Sigmoid colon (tissue), 4 donors: ENCODE measurements at regions not wholly inside any gene's neighbourhood (a gene's known extent, or its start where the extent isn't known, plus 50 kb on each side); places are given as distances from the start of the nearest gene placed in this dataset.

Experiments
- EP300 ChIP-seq, 4 donors: sonication (generic); formaldehyde crosslinking; IDR thresholded peaks; one replicate each; pipeline ENCODE4 v1.6.1; 2017; ENCODE audit warnings: antibody characterized with exemption in 4 of 4
- POLR2A ChIP-seq, 2 donors: fragments of 450-650 bp; IDR thresholded peaks; one replicate each; pipeline ENCODE4 v1.6.1; 2016; ENCODE audit warnings: antibody characterized with exemption in 2 of 2, mild to moderate bottlenecking in 2 of 2, moderate library complexity in 2 of 2
- POLR2AphosphoS5 ChIP-seq, 4 donors: sonication (generic); formaldehyde crosslinking; IDR thresholded peaks; one replicate each; pipeline ENCODE4 v1.6.1; 2017; ENCODE audit warnings: antibody characterized with exemption in 4 of 4
- TF ChIP-seq, protein P1 (sequence below), 4 experiments: fragments of 450-650 bp in 3 of 4; fragments of 200-600 bp in 1 of 4; IDR thresholded peaks; one replicate each; pipeline ENCODE4 v1.5.1; 2016 to 2019; ENCODE audit warnings: antibody characterized with exemption in 4 of 4, mild to moderate bottlenecking in 3 of 4, moderate library complexity in 2 of 4

GRCh38 chr1:178659789-178660208 lies 65.2 kb upstream of the RALGPS2 start:
- TF ChIP-seq POLR2A (IDR thresholded peaks at IDR 0.05) (no peak), EP300 (IDR thresholded peaks at IDR 0.05) (no peak), POLR2AphosphoS5 (IDR thresholded peaks at IDR 0.05) (no peak)
- TF ChIP-seq, protein P1, sequence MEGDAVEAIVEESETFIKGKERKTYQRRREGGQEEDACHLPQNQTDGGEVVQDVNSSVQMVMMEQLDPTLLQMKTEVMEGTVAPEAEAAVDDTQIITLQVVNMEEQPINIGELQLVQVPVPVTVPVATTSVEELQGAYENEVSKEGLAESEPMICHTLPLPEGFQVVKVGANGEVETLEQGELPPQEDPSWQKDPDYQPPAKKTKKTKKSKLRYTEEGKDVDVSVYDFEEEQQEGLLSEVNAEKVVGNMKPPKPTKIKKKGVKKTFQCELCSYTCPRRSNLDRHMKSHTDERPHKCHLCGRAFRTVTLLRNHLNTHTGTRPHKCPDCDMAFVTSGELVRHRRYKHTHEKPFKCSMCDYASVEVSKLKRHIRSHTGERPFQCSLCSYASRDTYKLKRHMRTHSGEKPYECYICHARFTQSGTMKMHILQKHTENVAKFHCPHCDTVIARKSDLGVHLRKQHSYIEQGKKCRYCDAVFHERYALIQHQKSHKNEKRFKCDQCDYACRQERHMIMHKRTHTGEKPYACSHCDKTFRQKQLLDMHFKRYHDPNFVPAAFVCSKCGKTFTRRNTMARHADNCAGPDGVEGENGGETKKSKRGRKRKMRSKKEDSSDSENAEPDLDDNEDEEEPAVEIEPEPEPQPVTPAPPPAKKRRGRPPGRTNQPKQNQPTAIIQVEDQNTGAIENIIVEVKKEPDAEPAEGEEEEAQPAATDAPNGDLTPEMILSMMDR (IDR thresholded peaks at IDR 0.05), result no peak
